Calu3 (cell line): ENCODE measurements at regions not wholly inside any gene's neighbourhood (a gene's known extent, or its start where the extent isn't known, plus 50 kb on each side); places are given as distances from the start of the nearest gene placed in this dataset.

ENCODE experiments used
- BruUV-seq: library from RNA; stranded (reverse); fragments of 400-500 nt; replicated peaks from 2 replicates; lab custom pipeline; 2021; lab: Mats Ljungman, UMichigan
- CTCF ChIA-PET: fragments of 300-600 bp; sonication (Branson Sonifier 250); formaldehyde crosslinking; loops from one replicate; lab custom pipeline; 2022; ENCODE audit warnings: antibody characterized with exemption; lab: Charles Lee
- DNase-seq: peaks from one replicate; pipeline ENCODE4 v3.0.0; 2022
- H3K27ac Mint-ChIP-seq: one replicate; pipeline ENCODE4 v1.8.0; 2022; ENCODE audit warnings: mixed read lengths; ENCODE audit not compliant: unreplicated experiment
- H3K27me3 Mint-ChIP-seq: one replicate; pipeline ENCODE4 v1.8.0; 2022; ENCODE audit warnings: mixed read lengths; ENCODE audit not compliant: unreplicated experiment
- H3K36me3 Mint-ChIP-seq: one replicate; pipeline ENCODE4 v1.8.0; 2022; ENCODE audit warnings: mild to moderate bottlenecking, moderate library complexity, mixed read lengths; ENCODE audit not compliant: insufficient read depth, unreplicated experiment
- H3K4me1 Mint-ChIP-seq: one replicate; pipeline ENCODE4 v1.8.0; 2022; ENCODE audit warnings: mild to moderate bottlenecking, low read depth, mixed read lengths; ENCODE audit not compliant: unreplicated experiment
- H3K4me3 Mint-ChIP-seq: one replicate; pipeline ENCODE4 v1.8.0; 2022; ENCODE audit warnings: mild to moderate bottlenecking, low read depth, moderate library complexity, mixed read lengths; ENCODE audit not compliant: unreplicated experiment
- H3K9me3 Mint-ChIP-seq: one replicate; pipeline ENCODE4 v1.8.0; 2022; ENCODE audit warnings: low read depth, mixed read lengths; ENCODE audit not compliant: unreplicated experiment
- CTCF ChIP-seq: fragments of 200-600 bp; IDR thresholded peaks from one replicate; pipeline ENCODE4 v1.8.0; 2022; ENCODE audit warnings: antibody characterized with exemption; ENCODE audit not compliant: unreplicated experiment
- intact Hi-C: fragments of 100-400 bp; cut with micrococcal nuclease; formaldehyde crosslinking; loops from one replicate; pipeline ENCODE4 v1.10.0; 2022; ENCODE audit not compliant: unreplicated experiment

- BruUV-seq, result no TSS peak
- Mint-ChIP-seq H3K4me1 (no peaks in the 10 kb centered on the region), H3K36me3 (no peaks in the 10 kb centered on the region), H3K9me3 (peaks cover 2% of the 10 kb centered on the region), H3K27ac (no peak overlapping the region), H3K27me3 (no peaks in the 10 kb centered on the region), H3K4me3 (no peak overlapping the region)
- CTCF ChIA-PET, result interaction anchor here (0.8 kb wide), 1 partner anchor 14 kb away, joined by 3 read pairs; no protein-coding TSS in a partner anchor
- TF ChIP-seq CTCF, result no peak
- DNase-seq, result no peak
- intact Hi-C loops, result no loop called here
Measured at GRCh38 chr7:112882511-112882910, 92.3 kb upstream of the TMEM168 start.

GRCh38 chr7:112882022-112882421 lies 91.8 kb upstream of the TMEM168 start:
- no peak for DNase-seq
- H3K4me1 Mint-ChIP-seq, result no peaks in the 10 kb centered on the region
- no TSS peak for BruUV-seq

GRCh38 chr7:112880818-112881418 lies 90.7 kb upstream of the TMEM168 start:
- Mint-ChIP-seq H3K4me1 (no peaks in the 10 kb centered on the region), H3K4me3 (no peak overlapping the region), H3K36me3 (no peaks in the 10 kb centered on the region), H3K9me3 (peaks cover 2% of the 10 kb centered on the region), H3K27me3 (no peaks in the 10 kb centered on the region), H3K27ac (no peak overlapping the region)
- no peak for TF ChIP-seq CTCF
- CTCF ChIA-PET, result interaction anchor here (1.6 kb wide), 1 partner anchor 10 kb away, joined by 3 read pairs; no protein-coding TSS in a partner anchor
- intact Hi-C loops, result no loop called here
- no peak for DNase-seq
- BruUV-seq, result no TSS peak

More at GRCh38 chr7:112882022-112882421, 91.8 kb upstream of the TMEM168 start:
- no peaks in the 10 kb centered on the region for H3K27me3 Mint-ChIP-seq
- no peaks in the 10 kb centered on the region for H3K36me3 Mint-ChIP-seq
- TF ChIP-seq CTCF, result no peak
- peaks cover 2% of the 10 kb centered on the region for H3K9me3 Mint-ChIP-seq
- CTCF ChIA-PET, result interaction anchor here (0.8 to 1.6 kb wide), 2 partner anchors 11 to 13 kb away, joined by 3 read pairs; no protein-coding TSS in a partner anchor
- H3K4me3 Mint-ChIP-seq, result no peak overlapping the region
- no peak overlapping the region for H3K27ac Mint-ChIP-seq
- intact Hi-C loops, result no loop called here

GRCh38 chr7:112877691-112878460 lies 87.7 kb upstream of the TMEM168 start:
- no peak overlapping the region for H3K4me3 Mint-ChIP-seq
- H3K27me3 Mint-ChIP-seq, result no peaks in the 10 kb centered on the region
- H3K9me3 Mint-ChIP-seq, result no peaks in the 10 kb centered on the region
- intact Hi-C loops, result no loop called here
- no peak for DNase-seq
- no peaks in the 10 kb centered on the region for H3K36me3 Mint-ChIP-seq
- no peak overlapping the region for H3K27ac Mint-ChIP-seq
- no peak for TF ChIP-seq CTCF
- BruUV-seq, result no TSS peak
- no peaks in the 10 kb centered on the region for H3K4me1 Mint-ChIP-seq
- CTCF ChIA-PET, result no interaction called here
